IPS DF 6.9 (cell line): ENCODE measurements at regions not wholly inside any gene's neighbourhood (a gene's known extent, or its start where the extent isn't known, plus 50 kb on each side); places are given as distances from the start of the nearest gene placed in this dataset.

Source experiments
- DNase-seq: peaks from one replicate; pipeline ENCODE4 v3.0.0-alpha.2; 2013; ENCODE audit warnings: low read depth, low spot score
- H3K27ac ChIP-seq: one replicate; pipeline ENCODE4 v1.5.1; 2013; ENCODE audit warnings: low read length, control low read depth
- H3K27me3 ChIP-seq: 2 replicates; pipeline ENCODE4 v1.6.1; 2013; ENCODE audit warnings: mild to moderate bottlenecking, low read length; ENCODE audit not compliant: control insufficient read depth, insufficient read depth
- H3K36me3 ChIP-seq: 2 replicates; pipeline ENCODE4 v1.6.1; 2013; ENCODE audit warnings: low read length; ENCODE audit not compliant: control insufficient read depth, insufficient read depth
- H3K4me1 ChIP-seq: 2 replicates; pipeline ENCODE4 v1.6.1; 2013; ENCODE audit warnings: low read length; ENCODE audit not compliant: control insufficient read depth, insufficient read depth
- H3K4me3 ChIP-seq: 2 replicates; pipeline ENCODE4 v1.5.1; 2013; ENCODE audit warnings: mild to moderate bottlenecking, low read length
- H3K9me3 ChIP-seq: 2 replicates; pipeline ENCODE4 v1.6.1; 2013; ENCODE audit warnings: low read length, inconsistent platforms; ENCODE audit not compliant: control insufficient read depth, insufficient read depth
- WGBS: extraction: QIAGEN DNeasy Blood & Tissue Kit; methylation state at CpG from one replicate; pipeline ENCODE4 v1.1.7; 2013; ENCODE audit warnings: mixed read lengths, missing lambda C conversion rate; ENCODE audit not compliant: insufficient read length, insufficient coverage; 5-methylcytosine and 5-hydroxymethylcytosine counted together

GRCh38 chr12:16136219-16136988 lies 141.1 kb downstream of the SLC15A5 start:
- DNase-seq: no peak
- Histone ChIP-seq H3K27ac (no peak overlapping the region), H3K36me3 (no peaks in the 10 kb centered on the region; the same call in 1 of the 2 replicates), H3K9me3 (no peaks in the 10 kb centered on the region), H3K4me1 (no peaks in the 10 kb centered on the region), H3K27me3 (no peaks in the 10 kb centered on the region), H3K4me3 (no peak overlapping the region)
- WGBS: no CpG with 5 or more reads among the region's 5 CpGs

- WGBS: no CpG with 5 or more reads among the region's 2 CpGs
- Histone ChIP-seq H3K4me1 (no peaks in the 10 kb centered on the region), H3K27ac (no peak overlapping the region), H3K36me3 (no peaks in the 10 kb centered on the region; the same call in 1 of the 2 replicates), H3K9me3 (no peaks in the 10 kb centered on the region), H3K27me3 (no peaks in the 10 kb centered on the region), H3K4me3 (no peak overlapping the region)
- no peak for DNase-seq
Measured at GRCh38 chr12:16135323-16135722, 142.2 kb downstream of the SLC15A5 start.

- H3K27me3 ChIP-seq: no peaks in the 10 kb centered on the region
- H3K4me1 ChIP-seq: no peaks in the 10 kb centered on the region
- H3K27ac ChIP-seq: no peak overlapping the region
- no peak for DNase-seq
- WGBS: no CpG with 5 or more reads among the region's 1 CpG
- H3K4me3 ChIP-seq: no peak overlapping the region
- H3K9me3 ChIP-seq: no peaks in the 10 kb centered on the region
- H3K36me3 ChIP-seq: no peaks in the 10 kb centered on the region; the same call in 1 of the 2 replicates
Measured at GRCh38 chr12:16130343-16130742, 147.1 kb downstream of the SLC15A5 start.

DNA sequence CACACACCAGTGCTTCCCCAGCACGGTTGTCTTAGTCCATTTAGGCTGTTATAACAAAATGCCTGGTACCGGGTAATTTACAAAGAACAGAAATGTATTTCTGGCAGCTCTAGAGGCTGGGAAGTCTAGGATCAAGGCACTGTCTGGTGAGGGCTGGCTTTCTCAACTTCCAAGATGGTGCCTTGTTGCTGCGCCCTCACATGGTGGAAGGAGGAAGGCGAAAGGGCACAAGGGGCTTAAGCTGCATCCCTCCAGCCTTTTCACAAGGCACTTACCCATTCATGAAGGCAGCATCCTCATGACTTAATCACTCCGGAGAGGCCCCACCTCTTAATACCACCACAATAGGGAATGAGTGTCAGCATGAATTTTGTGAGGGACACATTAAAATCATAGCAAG lies 155.5 kb downstream of the SLC15A5 start:
- peaks cover 2% of the 10 kb centered on the region; the same call in 1 of the 2 replicates for H3K4me1 ChIP-seq
- peak; percentile 47 for DNase-seq
- no peaks in the 10 kb centered on the region for H3K36me3 ChIP-seq
- no peaks in the 10 kb centered on the region for H3K9me3 ChIP-seq
- no peak overlapping the region for H3K4me3 ChIP-seq
- no CpG with 5 or more reads among the region's 5 CpGs for WGBS
- H3K27ac ChIP-seq: no peak overlapping the region
- H3K27me3 ChIP-seq: no peaks in the 10 kb centered on the region

DNA sequence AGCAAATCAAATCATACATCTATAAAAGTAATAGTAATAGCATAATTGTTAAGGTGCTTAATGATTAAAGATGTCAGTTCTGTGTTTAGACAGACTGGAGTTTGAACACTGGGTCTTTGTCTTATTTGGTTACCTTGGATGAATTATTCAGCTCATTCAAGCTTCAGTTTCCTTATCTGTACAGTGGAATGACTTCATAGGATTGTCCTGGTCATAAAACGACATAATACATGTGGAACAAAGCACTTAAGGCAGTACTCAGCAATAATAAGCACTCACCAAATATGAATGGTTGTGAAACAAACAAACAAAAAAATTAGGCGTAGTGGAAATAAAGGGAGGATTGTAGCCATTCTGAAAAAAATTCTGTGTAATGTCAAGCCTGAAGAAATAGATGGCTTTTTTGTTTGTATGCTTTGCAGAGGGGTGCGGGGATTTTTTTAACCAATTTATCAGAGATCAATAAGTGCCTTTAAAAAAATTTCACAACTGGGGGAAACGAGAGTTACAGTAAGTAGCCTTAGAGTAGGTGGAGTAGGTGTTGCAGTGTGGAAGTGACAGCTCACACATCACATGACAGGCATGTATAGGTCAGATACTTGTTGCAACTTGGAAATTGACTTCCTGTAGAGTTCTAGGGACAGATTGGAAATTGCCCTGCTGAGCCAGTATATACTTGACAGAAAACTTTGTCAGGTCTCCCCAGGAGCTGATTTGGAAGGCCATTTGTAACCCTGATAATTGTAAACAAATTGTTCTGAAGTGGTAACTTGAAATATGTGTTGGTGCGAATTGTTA lies 157.7 kb downstream of the SLC15A5 start:
- Histone ChIP-seq H3K9me3 (no peaks in the 10 kb centered on the region), H3K36me3 (no peaks in the 10 kb centered on the region), H3K4me3 (no peak overlapping the region), H3K27ac (no peak overlapping the region), H3K4me1 (peaks cover 2% of the 10 kb centered on the region; the same call in 1 of the 2 replicates), H3K27me3 (no peaks in the 10 kb centered on the region)
- whole genome bisulfite sequencing: 100% methylated on average over 1 of the region's 5 CpGs
- DNase-seq: no peak

DNA sequence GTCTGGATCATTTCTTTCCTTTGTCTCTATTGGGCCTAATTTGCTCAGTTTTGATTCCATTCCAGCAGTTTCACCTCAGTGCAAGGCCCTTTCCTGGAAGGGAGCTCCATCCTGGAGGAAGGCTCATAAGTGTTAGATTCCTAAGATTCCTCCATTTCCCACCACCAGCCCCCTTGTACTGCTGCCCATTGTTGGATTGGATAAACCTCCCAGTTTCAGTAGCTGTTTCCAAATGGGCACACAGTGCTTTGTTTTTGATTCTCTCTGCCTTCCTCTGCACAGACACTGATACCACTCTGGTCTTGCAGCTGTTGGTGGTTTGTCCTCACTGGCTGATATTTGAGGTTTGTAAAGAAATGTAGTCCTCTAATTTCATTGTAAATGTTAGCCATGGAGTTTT lies 158.9 kb downstream of the SLC15A5 start:
- H3K27ac ChIP-seq: no peak overlapping the region

DNA sequence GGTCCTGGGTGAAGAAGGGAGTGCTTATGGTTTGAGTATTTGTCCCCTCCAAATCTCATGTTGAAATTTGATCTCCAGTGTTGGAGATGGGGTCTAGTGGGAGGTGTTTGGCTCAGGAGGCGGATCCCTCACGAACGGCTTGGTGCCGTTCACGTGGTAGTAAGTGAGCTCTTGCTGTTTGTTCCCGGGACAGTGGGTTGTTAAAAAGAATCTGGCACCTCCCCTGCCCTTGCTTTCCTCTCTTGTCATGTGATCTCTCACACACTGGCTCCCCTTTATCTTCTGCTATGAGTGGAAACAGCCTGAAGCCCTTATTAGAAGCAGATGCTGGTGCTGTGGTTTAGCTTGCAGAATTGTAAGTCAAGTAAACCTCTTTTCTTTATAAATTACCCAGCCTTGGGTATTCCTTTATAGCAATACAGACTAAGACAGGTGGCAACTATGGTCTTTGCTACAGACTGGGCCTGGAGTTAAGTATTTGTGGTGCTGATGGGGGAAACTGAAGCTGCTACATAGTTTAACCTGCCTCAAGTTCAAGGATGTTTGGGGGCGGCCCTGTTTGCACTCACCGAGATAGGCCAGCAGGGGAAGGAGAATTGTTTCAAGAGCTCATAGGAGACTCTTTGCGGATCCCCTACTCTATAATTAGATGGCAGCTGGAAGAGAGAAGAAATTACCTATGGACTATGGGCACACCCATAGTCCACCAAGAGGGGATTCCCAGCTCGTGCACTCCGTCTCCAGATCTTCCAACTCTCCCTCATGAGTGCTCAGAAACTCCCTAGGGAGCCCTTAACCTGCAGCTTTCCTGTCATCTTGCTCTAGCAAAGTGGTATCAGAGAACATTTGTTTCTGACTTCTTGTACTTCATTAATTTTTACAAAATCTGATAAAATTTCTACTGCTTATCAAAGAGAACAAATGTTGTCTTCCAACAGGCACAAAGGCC lies 164.6 kb downstream of the SLC15A5 start:
- WGBS: no CpG with 5 or more reads among the region's 11 CpGs
- no peaks in the 10 kb centered on the region for H3K36me3 ChIP-seq
- peak; percentile 43 for DNase-seq
- no peaks in the 10 kb centered on the region; the same call in 1 of the 2 replicates for H3K4me1 ChIP-seq
- H3K4me3 ChIP-seq: no peak overlapping the region; the same call in 1 of the 2 replicates
- no peaks in the 10 kb centered on the region for H3K27me3 ChIP-seq
- no peaks in the 10 kb centered on the region for H3K9me3 ChIP-seq
- H3K27ac ChIP-seq: no peak overlapping the region

More for the DNA sequence above, 158.9 kb downstream of the SLC15A5 start:
- DNase-seq: peak; percentile 7
- Histone ChIP-seq H3K4me1 (peaks cover 2% of the 10 kb centered on the region; the same call in 1 of the 2 replicates), H3K27me3 (no peaks in the 10 kb centered on the region), H3K9me3 (no peaks in the 10 kb centered on the region), H3K36me3 (no peaks in the 10 kb centered on the region), H3K4me3 (no peak overlapping the region)

DNA sequence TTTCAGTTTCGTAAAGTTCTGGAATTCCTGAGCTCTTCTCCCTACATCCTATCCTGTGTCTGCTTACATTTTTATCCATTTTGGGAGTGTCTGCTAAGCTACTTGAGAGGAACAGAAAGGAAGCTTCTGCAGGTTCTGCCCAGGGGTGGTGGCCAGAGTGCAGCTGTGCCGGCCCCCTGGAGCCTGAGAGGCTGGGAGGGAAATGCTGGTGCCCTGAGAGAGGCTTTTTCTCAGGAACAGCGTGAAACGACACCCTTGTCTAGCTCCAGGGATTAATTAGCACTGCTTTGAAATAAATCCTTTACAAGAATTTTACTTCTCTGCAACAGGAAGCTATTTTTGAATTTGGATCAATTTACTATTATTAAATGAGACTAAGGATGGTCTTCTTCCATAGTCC lies 165.4 kb downstream of the SLC15A5 start:
- DNase-seq: no peak
- Histone ChIP-seq H3K4me3 (no peak overlapping the region), H3K9me3 (no peaks in the 10 kb centered on the region), H3K4me1 (no peaks in the 10 kb centered on the region; the same call in 1 of the 2 replicates), H3K36me3 (no peaks in the 10 kb centered on the region), H3K27me3 (no peaks in the 10 kb centered on the region), H3K27ac (no peak overlapping the region)
- no CpG with 5 or more reads among the region's 4 CpGs for WGBS

GRCh38 chr12:16110596-16110995 lies 166.9 kb downstream of the SLC15A5 start:
- H3K4me1 ChIP-seq: no peaks in the 10 kb centered on the region; the same call in 1 of the 2 replicates
- no peaks in the 10 kb centered on the region for H3K27me3 ChIP-seq
- no peak overlapping the region for H3K27ac ChIP-seq
- no peak overlapping the region for H3K4me3 ChIP-seq
- WGBS: no CpG with 5 or more reads among the region's 1 CpG
- H3K9me3 ChIP-seq: no peaks in the 10 kb centered on the region
- no peaks in the 10 kb centered on the region for H3K36me3 ChIP-seq
- DNase-seq: no peak

DNA sequence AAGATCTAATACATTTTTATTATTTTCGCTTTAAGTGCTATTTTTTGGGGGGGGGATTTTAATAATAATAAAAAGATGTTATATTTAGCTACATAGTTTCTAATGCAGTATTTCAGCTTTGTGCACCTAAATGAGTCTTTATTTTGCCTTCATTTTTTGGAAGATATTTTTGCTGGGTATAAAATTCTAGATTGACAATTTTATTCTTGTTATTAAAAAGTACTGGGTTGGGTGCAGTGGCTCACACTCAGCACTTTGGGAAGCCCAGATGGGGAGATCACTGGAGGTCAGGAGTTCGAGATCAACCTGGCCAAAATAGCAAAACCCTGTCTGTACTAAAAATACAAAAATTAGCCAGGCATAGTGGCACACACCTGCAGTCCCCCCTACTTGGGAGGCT lies 173.6 kb downstream of the SLC15A5 start:
- no CpG with 5 or more reads among the region's 2 CpGs for WGBS
- Histone ChIP-seq H3K4me3 (no peak overlapping the region), H3K9me3 (no peaks in the 10 kb centered on the region), H3K27me3 (no peaks in the 10 kb centered on the region), H3K4me1 (no peaks in the 10 kb centered on the region), H3K27ac (no peak overlapping the region), H3K36me3 (no peaks in the 10 kb centered on the region)
- no peak for DNase-seq
